Hepatocyte (in vitro differentiated cells): ENCODE measurements at regions not wholly inside any gene's neighbourhood (a gene's known extent, or its start where the extent isn't known, plus 50 kb on each side); places are given as distances from the start of the nearest gene placed in this dataset.

Experiments used
- EZH2 ChIP-seq: fragments of 200-600 bp; sonication (generic); IDR thresholded peaks from 2 replicates; pipeline ENCODE4 v1.6.1; 2016; ENCODE audit warnings: antibody characterized with exemption, mild to moderate bottlenecking, borderline replicate concordance
- TF ChIP-seq, protein P1 (sequence below): fragments of 200-600 bp; sonication (generic); IDR thresholded peaks from 2 replicates; pipeline ENCODE4 v1.5.1; 2016; ENCODE audit warnings: antibody characterized with exemption, mild to moderate bottlenecking; ENCODE audit not compliant: poor library complexity

DNA sequence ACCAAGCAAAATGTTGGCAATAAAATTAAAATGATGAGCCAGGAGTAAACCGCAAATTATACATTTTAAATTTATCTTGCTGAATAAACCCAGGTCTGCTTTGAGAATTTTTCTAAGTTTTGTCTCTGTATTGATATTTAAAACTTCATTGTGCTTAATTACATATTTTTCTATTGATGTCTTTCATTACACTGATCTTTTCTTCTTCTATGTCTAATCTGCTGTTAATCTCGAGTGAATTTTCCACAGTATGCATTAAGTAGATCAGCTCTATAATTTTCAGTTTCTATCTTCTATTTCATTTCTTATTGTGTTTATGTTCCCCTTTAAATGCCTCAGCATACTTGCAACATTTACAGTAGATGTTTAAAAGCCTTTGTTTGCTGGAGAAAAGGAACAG lies 918.7 kb downstream of the FAT4 start:
- TF ChIP-seq, protein P1, sequence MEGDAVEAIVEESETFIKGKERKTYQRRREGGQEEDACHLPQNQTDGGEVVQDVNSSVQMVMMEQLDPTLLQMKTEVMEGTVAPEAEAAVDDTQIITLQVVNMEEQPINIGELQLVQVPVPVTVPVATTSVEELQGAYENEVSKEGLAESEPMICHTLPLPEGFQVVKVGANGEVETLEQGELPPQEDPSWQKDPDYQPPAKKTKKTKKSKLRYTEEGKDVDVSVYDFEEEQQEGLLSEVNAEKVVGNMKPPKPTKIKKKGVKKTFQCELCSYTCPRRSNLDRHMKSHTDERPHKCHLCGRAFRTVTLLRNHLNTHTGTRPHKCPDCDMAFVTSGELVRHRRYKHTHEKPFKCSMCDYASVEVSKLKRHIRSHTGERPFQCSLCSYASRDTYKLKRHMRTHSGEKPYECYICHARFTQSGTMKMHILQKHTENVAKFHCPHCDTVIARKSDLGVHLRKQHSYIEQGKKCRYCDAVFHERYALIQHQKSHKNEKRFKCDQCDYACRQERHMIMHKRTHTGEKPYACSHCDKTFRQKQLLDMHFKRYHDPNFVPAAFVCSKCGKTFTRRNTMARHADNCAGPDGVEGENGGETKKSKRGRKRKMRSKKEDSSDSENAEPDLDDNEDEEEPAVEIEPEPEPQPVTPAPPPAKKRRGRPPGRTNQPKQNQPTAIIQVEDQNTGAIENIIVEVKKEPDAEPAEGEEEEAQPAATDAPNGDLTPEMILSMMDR, result no peak
- no peak for TF ChIP-seq EZH2
